ENCODE measurements at regions not wholly inside any gene's neighbourhood (a gene's known extent, or its start where the extent isn't known, plus 50 kb on each side); places are given as distances from the start of the nearest gene placed in this dataset.

DNA sequence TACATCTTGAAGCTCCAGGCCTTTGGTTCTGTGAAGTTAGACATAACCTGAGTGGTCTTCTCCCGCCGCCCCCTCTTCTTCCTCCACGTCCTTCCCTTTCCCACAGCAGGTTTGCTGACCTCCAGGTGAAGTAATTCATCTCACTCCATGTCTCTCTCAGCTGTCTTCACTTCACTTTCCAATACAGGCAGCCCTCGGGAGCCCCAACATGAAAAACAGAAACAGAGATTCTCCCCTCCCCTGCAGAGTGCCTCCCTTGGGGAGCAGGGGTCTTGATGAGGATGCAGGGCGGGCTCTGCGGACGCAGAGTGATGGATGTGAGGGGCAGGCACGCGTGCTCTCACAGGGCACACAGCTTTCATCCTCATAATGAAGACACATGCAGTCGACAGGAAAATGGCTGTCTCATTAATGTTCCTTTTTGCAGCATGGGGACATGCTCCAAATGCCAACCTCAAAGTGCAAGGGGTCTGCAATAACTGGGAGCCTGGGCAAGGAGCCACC is 95.6 kb downstream of the GPAM start:
- DNase-seq = no peak
- WGBS (ENCODE audit: insufficient coverage) = 85% methylated on average over 9 of the region's 10 CpGs

DNA sequence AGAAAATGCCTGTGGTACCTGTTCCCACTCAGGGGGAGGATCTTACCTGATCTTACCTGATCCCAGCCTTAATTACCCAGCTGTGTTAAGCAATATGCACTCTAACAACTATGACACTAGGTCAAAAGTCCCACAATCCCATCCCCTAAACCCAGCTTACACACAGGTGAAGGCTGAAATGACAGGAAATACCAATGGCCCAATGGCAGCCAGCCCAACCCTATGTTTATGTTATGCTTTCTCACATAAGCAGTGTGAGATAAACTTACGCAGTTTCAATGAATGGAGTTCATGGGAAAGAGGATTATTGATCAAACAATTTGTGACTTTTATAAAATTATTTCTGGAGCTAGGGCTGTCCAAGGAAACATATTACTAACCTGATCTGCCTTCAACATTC is 91.9 kb downstream of the GPAM start:
- intact Hi-C loops (cut with micrococcal nuclease) = no loop called here
- ATAC-seq (no peak), DNase-seq (no peak)
- H3K4me3 Mint-ChIP-seq = no peak overlapping the region
- no peak overlapping the region for H3K27ac Mint-ChIP-seq
- peaks cover 0 to 3% of the 10 kb centered on the region in 2 donors for H3K27me3 Mint-ChIP-seq (ENCODE audit: low read depth in 2 of 2)
- no peak for TF ChIP-seq CTCF (IDR thresholded peaks at IDR 0.05)
- Histone ChIP-seq H3K9me3 (ENCODE audit: control insufficient read depth, insufficient read depth, low read length) (no peaks in the 10 kb centered on the region), H3K27ac (ENCODE audit: low read length) (no peak overlapping the region), H3K36me3 (ENCODE audit: control insufficient read depth, insufficient read depth, low read length) (no peaks in the 10 kb centered on the region), H3K4me1 (ENCODE audit: control insufficient read depth, insufficient read depth, low read length) (no peaks in the 10 kb centered on the region), H3K4me3 (ENCODE audit: low read length) (no peak overlapping the region), H3K27me3 (ENCODE audit: control insufficient read depth, insufficient read depth, low read length) (no peaks in the 10 kb centered on the region)
- H3K9me3 Mint-ChIP-seq = no peaks in the 10 kb centered on the region
- no CpG with 5 or more reads among the region's 1 CpG for WGBS (ENCODE audit: insufficient coverage)
- H3K36me3 Mint-ChIP-seq = no peaks in the 10 kb centered on the region
- H3K4me1 Mint-ChIP-seq = no peaks in the 10 kb centered on the region

More for the DNA sequence above, 95.6 kb downstream of the GPAM start:
- intact Hi-C loops (cut with micrococcal nuclease) = no loop called here
- H3K36me3 ChIP-seq (ENCODE audit: control insufficient read depth, insufficient read depth, low read length) = no peaks in the 10 kb centered on the region
- H3K27ac ChIP-seq (ENCODE audit: low read length) = no peak overlapping the region
- H3K27ac Mint-ChIP-seq = no peak overlapping the region
- no peaks in the 10 kb centered on the region for H3K36me3 Mint-ChIP-seq
- H3K27me3 Mint-ChIP-seq (ENCODE audit: low read depth in 2 of 2) = peaks cover 0 to 3% of the 10 kb centered on the region in 2 donors
- H3K4me3 Mint-ChIP-seq = no peak overlapping the region
- no peak overlapping the region for H3K4me3 ChIP-seq (ENCODE audit: low read length)
- H3K4me1 ChIP-seq (ENCODE audit: control insufficient read depth, insufficient read depth, low read length) = no peaks in the 10 kb centered on the region
- no peak for ATAC-seq
- H3K9me3 Mint-ChIP-seq = no peaks in the 10 kb centered on the region
- no peaks in the 10 kb centered on the region for H3K9me3 ChIP-seq (ENCODE audit: control insufficient read depth, insufficient read depth, low read length)
- no peaks in the 10 kb centered on the region for H3K4me1 Mint-ChIP-seq
- H3K27me3 ChIP-seq (ENCODE audit: control insufficient read depth, insufficient read depth, low read length) = no peaks in the 10 kb centered on the region
- TF ChIP-seq CTCF (IDR thresholded peaks at IDR 0.05) = no peak

- 75% methylated on average over 1 of the region's 1 CpG for WGBS (ENCODE audit: insufficient coverage)
- intact Hi-C loops (cut with micrococcal nuclease) = no loop called here
- Mint-ChIP-seq H3K27ac (no peak overlapping the region), H3K4me3 (no peak overlapping the region), H3K9me3 (no peaks in the 10 kb centered on the region), H3K27me3 (ENCODE audit: low read depth in 2 of 2) (peaks cover 0 to 3% of the 10 kb centered on the region in 2 donors), H3K4me1 (no peaks in the 10 kb centered on the region), H3K36me3 (no peaks in the 10 kb centered on the region)
- DNase-seq = no peak
- TF ChIP-seq CTCF (IDR thresholded peaks at IDR 0.05) = no peak
- Histone ChIP-seq H3K27ac (ENCODE audit: low read length) (no peak overlapping the region), H3K27me3 (ENCODE audit: control insufficient read depth, insufficient read depth, low read length) (no peaks in the 10 kb centered on the region), H3K4me1 (ENCODE audit: control insufficient read depth, insufficient read depth, low read length) (no peaks in the 10 kb centered on the region), H3K36me3 (ENCODE audit: control insufficient read depth, insufficient read depth, low read length) (no peaks in the 10 kb centered on the region), H3K9me3 (ENCODE audit: control insufficient read depth, insufficient read depth, low read length) (no peaks in the 10 kb centered on the region), H3K4me3 (ENCODE audit: low read length) (no peak overlapping the region)
- no peak for ATAC-seq
Observed at GRCh38 chr10:112092519-112092918, 91.0 kb downstream of the GPAM start.

DNA sequence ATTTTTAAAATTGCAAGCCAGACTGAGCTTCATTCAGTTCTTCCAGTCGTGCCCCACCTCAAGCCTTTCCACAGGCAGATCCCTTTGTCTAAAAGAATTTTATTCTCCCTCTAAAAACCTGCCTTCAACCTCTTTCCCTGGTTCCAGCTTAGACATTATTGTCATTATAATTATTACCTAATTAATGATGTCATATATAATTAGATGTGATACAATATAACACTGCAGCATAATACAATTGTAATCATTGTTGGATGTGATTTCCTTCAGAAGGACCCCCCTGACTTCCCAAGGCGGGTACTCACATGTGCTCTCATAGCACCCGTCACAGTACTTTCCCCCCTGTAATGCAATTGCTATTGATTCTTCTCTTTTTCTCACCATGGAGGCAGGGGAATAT is 88.6 kb downstream of the GPAM start:
- Mint-ChIP-seq H3K27me3 (ENCODE audit: low read depth in 2 of 2) (peaks cover 0 to 6% of the 10 kb centered on the region in 2 donors), H3K4me3 (no peak overlapping the region), H3K27ac (no peak overlapping the region), H3K36me3 (no peaks in the 10 kb centered on the region), H3K4me1 (no peaks in the 10 kb centered on the region), H3K9me3 (no peaks in the 10 kb centered on the region)
- no peaks in the 10 kb centered on the region for H3K9me3 ChIP-seq (ENCODE audit: control insufficient read depth, insufficient read depth, low read length)
- ATAC-seq (no peak), DNase-seq (no peak)
- H3K4me1 ChIP-seq (ENCODE audit: control insufficient read depth, insufficient read depth, low read length) = no peaks in the 10 kb centered on the region
- H3K36me3 ChIP-seq (ENCODE audit: control insufficient read depth, insufficient read depth, low read length) = no peaks in the 10 kb centered on the region
- TF ChIP-seq CTCF (IDR thresholded peaks at IDR 0.05) = no peak
- intact Hi-C loops (cut with micrococcal nuclease) = no loop called here
- no peak overlapping the region for H3K4me3 ChIP-seq (ENCODE audit: low read length)
- no peaks in the 10 kb centered on the region for H3K27me3 ChIP-seq (ENCODE audit: control insufficient read depth, insufficient read depth, low read length)
- H3K27ac ChIP-seq (ENCODE audit: low read length) = no peak overlapping the region
- 75% methylated on average over 3 of the region's 3 CpGs for WGBS (ENCODE audit: insufficient coverage)
